ENCODE measurements at regions not wholly inside any gene's neighbourhood (a gene's known extent, or its start where the extent isn't known, plus 50 kb on each side); places are given as distances from the start of the nearest gene placed in this dataset.

- ATAC-seq (no peak), DNase-seq (no peak)
- Histone ChIP-seq H3K9me3 (no peaks in the 10 kb centered on the region), H3K4me1 (no peaks in the 10 kb centered on the region), H3K36me3 (no peaks in the 10 kb centered on the region), H3K4me3 (no peak overlapping the region), H3K27me3 (no peaks in the 10 kb centered on the region), H3K27ac (no peak overlapping the region)
- TF ChIP-seq POLR2A (IDR thresholded peaks at IDR 0.05) (no peak), CTCF (IDR thresholded peaks at IDR 0.05) (no peak)
- intact Hi-C loops (cut with DNase I) = no loop called here
- WGBS, 4 donors = 91 to 96% (median 93%) methylated on average over 2 of the region's 2 CpGs
These were observed 1995.9 kb upstream of the SEL1L start for GRCh38 chr14:83529531-83529930.

GRCh38 chr14:83533734-83534133 lies 1996.2 kb upstream of the FLRT2 start:
- ATAC-seq (no peak), DNase-seq (no peak)
- no peaks in the 10 kb centered on the region for H3K27me3 ChIP-seq
- no peaks in the 10 kb centered on the region for H3K9me3 ChIP-seq
- no peaks in the 10 kb centered on the region for H3K36me3 ChIP-seq
- intact Hi-C loops (cut with DNase I) = no loop called here
- no peak for TF ChIP-seq POLR2A (IDR thresholded peaks at IDR 0.05)
- no peak for TF ChIP-seq CTCF (IDR thresholded peaks at IDR 0.05)
- no peak overlapping the region for H3K4me3 ChIP-seq
- H3K4me1 ChIP-seq = no peaks in the 10 kb centered on the region
- no peak overlapping the region for H3K27ac ChIP-seq

DNA sequence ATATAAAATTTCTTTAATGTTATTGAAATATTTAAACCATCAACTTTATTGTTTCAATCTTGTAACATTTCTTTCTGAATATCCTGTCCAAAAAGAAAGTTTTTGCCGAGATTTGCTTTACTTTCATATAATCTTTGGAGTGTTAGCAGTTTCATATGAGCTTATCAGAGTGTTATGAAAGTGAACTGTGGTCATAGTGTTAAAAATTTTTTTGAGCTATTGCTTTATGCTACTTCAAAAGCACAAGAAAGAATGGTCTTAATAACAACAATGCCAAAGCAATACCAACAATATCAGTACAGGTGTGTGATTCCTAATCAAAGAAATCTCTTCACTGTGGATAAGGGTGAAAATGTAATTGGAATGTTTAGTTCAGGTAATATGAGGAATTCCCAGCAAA lies 1994.9 kb upstream of the FLRT2 start:
- H3K36me3 ChIP-seq = no peaks in the 10 kb centered on the region
- TF ChIP-seq POLR2A (IDR thresholded peaks at IDR 0.05) (no peak), CTCF (IDR thresholded peaks at IDR 0.05) (no peak)
- ATAC-seq = no peak
- H3K27ac ChIP-seq = no peak overlapping the region
- H3K4me1 ChIP-seq = no peaks in the 10 kb centered on the region
- H3K4me3 ChIP-seq = no peak overlapping the region
- 28 to 32% (median 31%) methylated on average over 1 of the region's 1 CpG for WGBS, 4 donors
- no peak for DNase-seq
- no peaks in the 10 kb centered on the region for H3K27me3 ChIP-seq
- H3K9me3 ChIP-seq = no peaks in the 10 kb centered on the region
- intact Hi-C loops (cut with DNase I) = no loop called here

DNA sequence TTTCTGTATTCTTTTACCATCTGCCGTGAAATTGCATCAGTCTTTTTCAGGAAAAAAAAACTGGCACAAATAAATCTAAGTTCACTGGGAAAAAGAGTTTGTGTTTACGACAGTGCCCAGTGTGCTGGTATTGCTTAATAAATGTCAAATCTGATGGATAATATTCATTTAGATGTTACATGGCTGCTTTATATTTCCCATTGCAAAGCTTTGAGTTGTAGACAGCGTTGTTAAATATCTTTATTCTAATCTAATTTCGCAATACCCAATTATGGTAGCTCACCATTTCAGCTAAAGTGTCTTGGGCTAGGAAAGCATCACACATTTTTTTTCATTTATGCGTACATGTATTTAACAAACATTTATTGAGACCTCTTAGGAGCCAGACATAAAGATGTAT lies 1994.5 kb upstream of the FLRT2 start:
- Histone ChIP-seq H3K4me3 (no peak overlapping the region), H3K36me3 (no peaks in the 10 kb centered on the region), H3K27me3 (no peaks in the 10 kb centered on the region), H3K9me3 (no peaks in the 10 kb centered on the region), H3K4me1 (no peaks in the 10 kb centered on the region), H3K27ac (no peak overlapping the region)
- no peak for ATAC-seq
- intact Hi-C loops (cut with DNase I) = no loop called here
- TF ChIP-seq CTCF (IDR thresholded peaks at IDR 0.05) (no peak), POLR2A (IDR thresholded peaks at IDR 0.05) (no peak)
- no peak for DNase-seq
- 89 to 95% (median 92%) methylated on average over 5 of the region's 5 CpGs for WGBS, 4 donors
